NT2/D1 (cell line): ENCODE measurements at regions not wholly inside any gene's neighbourhood (a gene's known extent, or its start where the extent isn't known, plus 50 kb on each side); places are given as distances from the start of the nearest gene placed in this dataset.
"Not testable (repeated sequence)": the region's sequence is repeated elsewhere in the genome, so short reads cannot be mapped to it uniquely, and the experiment has no call there.

ENCODE experiments used
- DNase-seq: peaks from one replicate; pipeline ENCODE4 v3.0.0-alpha.2; 2011; ENCODE audit warnings: low read depth, low spot score
- H3K27me3 ChIP-seq: 2 replicates; pipeline ENCODE4 v1.6.0; 2011; ENCODE audit warnings: mild to moderate bottlenecking; ENCODE audit not compliant: insufficient read length, insufficient read depth
- H3K36me3 ChIP-seq: 2 replicates; pipeline ENCODE4 v1.6.1; 2011; ENCODE audit warnings: mild to moderate bottlenecking, low read length, mixed read lengths; ENCODE audit not compliant: insufficient read depth, insufficient read length
- H3K4me1 ChIP-seq: 2 replicates; pipeline ENCODE4 v1.5.1; 2011; ENCODE audit not compliant: insufficient read depth, insufficient read length
- H3K4me3 ChIP-seq: 2 replicates; pipeline ENCODE4 v1.5.1; 2011; ENCODE audit warnings: low read depth; ENCODE audit not compliant: insufficient read length
- H3K9ac ChIP-seq: 2 replicates; pipeline ENCODE4 v1.6.0; 2011; ENCODE audit warnings: low read depth; ENCODE audit not compliant: insufficient read length
- H3K9me3 ChIP-seq: 2 replicates; pipeline ENCODE4 v1.5.1; 2011; ENCODE audit warnings: mild to moderate bottlenecking, low read length; ENCODE audit not compliant: insufficient read depth

DNA sequence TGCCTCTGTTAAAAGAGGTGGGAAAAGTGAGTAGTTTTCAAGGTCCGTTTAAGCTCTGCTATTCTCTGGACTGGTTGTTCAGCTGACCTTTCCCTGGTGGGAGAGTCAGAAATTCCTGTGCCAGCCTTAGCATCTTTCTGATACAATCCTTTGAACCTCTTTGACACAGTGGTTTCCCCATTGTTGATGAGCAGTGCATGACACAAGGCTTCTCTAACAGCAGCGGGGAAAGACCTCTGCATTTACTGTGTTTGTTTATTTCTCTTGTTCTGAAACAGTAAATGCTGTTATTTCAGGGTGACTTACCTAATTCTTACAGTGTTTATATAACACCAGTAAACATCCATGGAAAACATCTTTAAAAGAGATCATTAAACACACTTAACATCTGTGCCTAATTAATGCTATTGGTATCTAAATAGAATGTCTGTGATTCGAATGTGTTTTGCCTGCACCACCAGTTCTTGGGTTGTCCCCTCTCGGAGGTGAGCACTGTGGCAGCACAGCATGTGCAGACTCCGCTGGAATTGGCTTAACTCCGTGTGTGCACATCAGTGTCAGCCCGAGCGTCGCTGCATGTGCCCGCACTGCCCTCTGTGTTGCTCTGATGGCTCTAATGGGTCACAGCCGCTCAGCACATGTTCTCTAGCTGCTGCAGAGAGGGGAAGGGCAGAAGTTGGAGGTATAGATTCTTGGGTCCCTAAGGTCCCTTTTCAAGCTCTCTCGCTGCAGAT, 104.3 kb downstream of the TBC1D26 start:
- H3K27me3 ChIP-seq, H3K36me3 ChIP-seq, H3K4me3 ChIP-seq, H3K4me1 ChIP-seq, H3K9ac ChIP-seq, H3K9me3 ChIP-seq, DNase-seq: not testable (repeated sequence)

DNA sequence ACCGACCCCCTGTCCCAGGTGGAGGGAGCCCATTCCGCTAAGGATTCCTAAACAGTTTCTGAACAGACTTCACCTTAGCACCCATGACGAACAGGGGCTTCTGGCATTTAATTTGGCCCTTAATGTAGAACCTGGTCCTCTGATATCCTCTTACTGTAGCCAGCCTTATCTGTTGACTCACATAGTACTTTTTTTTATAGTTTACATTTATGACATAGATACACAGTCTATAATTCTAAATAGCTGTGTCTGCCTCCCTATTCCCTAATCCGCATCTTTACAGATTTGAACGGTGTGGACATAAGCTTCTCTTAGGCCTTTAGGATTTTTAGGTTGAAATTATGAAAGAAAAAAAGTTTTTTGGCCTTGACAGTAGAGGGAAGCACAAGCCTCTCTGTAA, 104.9 kb downstream of the TBC1D26 start:
- H3K4me3 ChIP-seq, DNase-seq, H3K4me1 ChIP-seq, H3K9ac ChIP-seq, H3K36me3 ChIP-seq, H3K9me3 ChIP-seq, H3K27me3 ChIP-seq: not testable (repeated sequence)

DNA sequence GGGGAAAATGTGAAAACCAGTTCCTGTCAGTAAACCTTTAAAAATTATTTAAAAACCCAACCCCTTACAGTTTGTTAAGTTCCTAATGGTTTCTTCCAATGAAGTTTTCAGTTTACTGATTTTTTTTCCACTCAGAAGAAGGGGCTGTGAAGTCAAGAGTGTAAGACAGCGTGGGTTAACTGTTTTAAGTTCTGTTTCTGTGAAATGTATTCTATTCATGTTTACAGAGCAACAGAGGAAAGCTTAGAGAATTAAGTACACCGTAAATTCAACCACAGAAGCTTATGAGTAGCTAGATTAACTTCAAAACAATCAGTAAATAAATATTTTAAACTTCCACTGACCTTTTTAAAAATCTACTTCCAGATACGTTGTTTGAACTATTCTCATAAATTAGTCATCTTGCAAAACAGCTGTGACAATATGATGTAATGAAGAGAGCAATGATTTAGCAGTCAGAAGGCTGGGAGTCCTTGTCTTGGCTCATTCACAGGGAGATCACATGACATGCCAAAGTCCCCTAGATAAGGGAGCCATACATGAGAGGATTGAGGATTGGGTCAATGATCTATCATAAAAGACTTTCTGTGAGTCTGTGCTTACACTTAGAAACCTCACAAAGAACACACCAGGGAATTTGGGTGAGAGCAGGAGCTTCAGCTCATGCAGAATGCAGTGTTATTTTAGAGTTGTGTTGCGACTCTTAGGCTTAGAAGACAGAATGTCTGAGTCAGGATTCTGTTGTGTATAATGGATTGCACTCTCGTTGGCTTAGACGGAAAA, 97.3 kb upstream of the ADORA2B start:
- not testable (repeated sequence) for H3K4me3 ChIP-seq, DNase-seq, H3K36me3 ChIP-seq, H3K9ac ChIP-seq, H3K4me1 ChIP-seq, H3K27me3 ChIP-seq, H3K9me3 ChIP-seq

DNA sequence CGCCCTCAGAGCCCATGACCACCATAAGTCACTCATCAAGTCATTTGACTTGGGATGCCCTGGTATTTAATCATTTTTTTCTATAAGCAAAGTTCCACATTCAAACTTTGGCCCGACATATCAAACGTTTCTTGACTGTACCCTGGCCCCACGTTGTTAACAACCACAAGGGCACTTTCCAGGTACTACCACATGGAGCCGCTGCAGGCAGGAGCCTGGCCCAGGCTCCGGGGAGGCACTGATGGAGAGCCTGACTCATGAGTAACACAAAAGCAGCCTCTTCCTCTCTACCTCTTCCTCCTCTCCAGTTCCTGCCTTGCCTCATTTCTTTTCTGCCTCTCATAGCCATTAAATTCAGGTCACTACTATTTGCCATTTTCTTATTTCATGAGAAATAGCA, 95.9 kb upstream of the ADORA2B start:
- DNase-seq, H3K36me3 ChIP-seq, H3K4me1 ChIP-seq, H3K9me3 ChIP-seq, H3K9ac ChIP-seq, H3K27me3 ChIP-seq, H3K4me3 ChIP-seq: not testable (repeated sequence)

DNA sequence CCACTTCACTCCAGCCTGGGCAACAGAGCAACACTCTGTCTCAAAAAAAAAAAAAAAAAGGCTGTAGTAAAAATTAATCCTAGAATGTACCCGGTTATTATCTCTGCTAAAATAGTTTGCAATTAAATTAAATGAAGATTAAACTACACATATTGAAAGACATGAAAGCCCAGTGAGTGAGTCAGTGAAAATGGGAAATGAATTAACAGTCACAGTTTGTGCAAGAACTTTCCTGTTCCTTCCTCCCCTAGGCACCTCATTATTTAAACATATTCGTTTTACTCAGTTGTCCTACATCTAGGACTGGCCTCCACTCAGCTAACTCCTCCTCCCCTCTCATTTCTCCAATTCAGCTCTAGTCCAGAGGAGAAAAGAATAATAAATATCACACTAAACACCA, 94.9 kb upstream of the ADORA2B start:
- DNase-seq, H3K9me3 ChIP-seq, H3K36me3 ChIP-seq, H3K4me3 ChIP-seq, H3K9ac ChIP-seq, H3K27me3 ChIP-seq, H3K4me1 ChIP-seq: not testable (repeated sequence)

DNA sequence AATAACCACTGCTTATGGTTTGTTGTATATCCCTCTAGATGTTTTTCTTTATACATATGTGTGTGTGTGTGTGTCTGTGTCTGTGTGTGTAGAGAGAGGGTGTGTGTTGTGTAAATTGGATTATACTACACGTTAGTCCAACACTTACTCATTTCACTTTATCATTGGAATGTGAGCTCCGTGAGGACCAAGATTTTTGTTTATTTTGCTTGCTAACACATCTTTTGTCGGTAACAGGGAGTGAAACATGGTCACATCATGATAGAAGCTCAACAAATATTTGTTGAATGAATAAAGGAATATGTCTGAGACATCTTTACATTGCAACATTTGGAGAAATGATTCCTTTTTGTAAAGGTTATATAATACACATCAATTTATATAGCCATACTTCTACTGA, 94.2 kb upstream of the ADORA2B start:
- DNase-seq, H3K36me3 ChIP-seq, H3K4me3 ChIP-seq, H3K9ac ChIP-seq, H3K9me3 ChIP-seq, H3K27me3 ChIP-seq, H3K4me1 ChIP-seq: not testable (repeated sequence)

DNA sequence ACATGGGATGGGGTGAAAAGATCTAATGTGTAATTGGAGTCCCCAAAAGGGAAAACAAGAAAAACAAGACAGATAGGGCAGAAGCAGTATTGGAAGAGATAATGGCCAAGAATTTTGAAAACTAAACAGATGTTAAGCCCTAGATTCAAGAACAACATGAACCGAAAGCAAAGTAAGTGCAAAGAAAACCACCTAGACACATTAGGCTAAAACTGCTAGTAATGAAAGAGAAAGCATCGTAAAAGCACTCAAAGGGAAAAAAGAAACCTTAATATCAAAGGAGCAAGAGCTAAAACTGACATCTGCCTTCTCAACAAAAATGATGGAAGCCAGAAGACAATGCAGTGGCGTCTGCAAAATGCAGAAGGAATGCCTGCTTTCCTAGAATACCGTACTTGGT, 92.1 kb upstream of the ADORA2B start:
- H3K4me1 ChIP-seq, H3K9ac ChIP-seq, H3K4me3 ChIP-seq, H3K9me3 ChIP-seq, H3K36me3 ChIP-seq, DNase-seq, H3K27me3 ChIP-seq: not testable (repeated sequence)

DNA sequence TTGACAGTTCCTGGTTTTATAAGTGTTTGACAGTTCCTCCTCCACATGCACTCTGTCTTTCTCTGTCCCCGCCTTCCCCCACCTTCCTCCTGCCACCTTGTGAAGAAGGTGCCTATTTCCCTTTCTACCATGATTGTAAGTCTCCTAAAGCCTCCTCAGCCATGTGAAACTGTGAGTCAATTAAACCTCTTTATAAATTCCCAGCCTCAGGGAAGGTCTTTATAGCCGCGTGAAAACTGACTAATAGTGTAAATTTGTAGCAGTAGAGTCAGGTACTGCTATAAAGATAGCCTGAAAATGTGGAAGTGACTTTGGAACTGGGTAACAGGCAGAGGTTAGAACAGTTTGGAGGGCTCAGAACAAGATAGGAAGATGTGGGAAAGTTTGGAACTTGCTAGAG, 88.7 kb upstream of the ADORA2B start:
- DNase-seq, H3K9me3 ChIP-seq, H3K4me1 ChIP-seq, H3K4me3 ChIP-seq, H3K27me3 ChIP-seq, H3K36me3 ChIP-seq, H3K9ac ChIP-seq: not testable (repeated sequence)

DNA sequence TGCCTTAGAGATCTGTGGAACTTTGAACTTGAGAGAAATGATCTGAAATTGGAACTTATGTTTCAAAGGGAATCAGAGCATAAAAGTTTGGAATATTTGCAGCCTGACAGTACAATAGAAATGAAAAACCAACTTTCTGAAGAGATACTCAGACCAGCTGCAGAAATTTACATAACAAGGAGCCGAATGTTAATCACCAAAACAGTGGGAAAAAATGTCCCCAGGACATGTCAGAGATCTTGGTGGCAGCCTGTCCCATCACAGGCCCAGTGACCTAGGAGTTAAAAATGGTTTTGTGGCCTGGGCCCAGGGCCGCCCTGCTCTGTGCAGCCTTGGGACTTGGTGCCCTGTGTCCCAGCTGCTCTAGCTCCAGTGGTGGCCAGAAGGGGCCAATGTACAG, 88.2 kb upstream of the ADORA2B start:
- not testable (repeated sequence) for DNase-seq, H3K4me1 ChIP-seq, H3K36me3 ChIP-seq, H3K4me3 ChIP-seq, H3K27me3 ChIP-seq, H3K9me3 ChIP-seq, H3K9ac ChIP-seq

DNA sequence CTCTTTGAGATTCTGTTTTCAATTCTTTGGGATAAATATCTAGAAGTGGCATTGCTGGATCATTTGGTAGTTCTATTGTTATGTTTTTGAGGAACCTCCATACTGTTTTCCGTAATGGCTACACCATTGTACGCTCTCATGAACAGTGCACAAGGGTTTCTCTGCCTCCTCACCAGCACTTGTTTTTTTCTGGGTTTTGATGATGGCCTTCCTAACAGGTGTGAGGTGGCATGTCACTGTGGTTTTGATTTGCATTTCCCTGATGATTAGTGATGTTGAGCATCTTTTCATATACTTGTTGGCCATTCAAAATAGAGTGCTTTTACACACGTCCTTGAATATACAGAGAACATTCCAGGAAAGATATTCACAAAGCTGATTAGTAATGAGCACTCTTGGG, 86.8 kb upstream of the ADORA2B start:
- DNase-seq, H3K27me3 ChIP-seq, H3K9me3 ChIP-seq, H3K9ac ChIP-seq, H3K4me1 ChIP-seq, H3K4me3 ChIP-seq, H3K36me3 ChIP-seq: not testable (repeated sequence)

DNA sequence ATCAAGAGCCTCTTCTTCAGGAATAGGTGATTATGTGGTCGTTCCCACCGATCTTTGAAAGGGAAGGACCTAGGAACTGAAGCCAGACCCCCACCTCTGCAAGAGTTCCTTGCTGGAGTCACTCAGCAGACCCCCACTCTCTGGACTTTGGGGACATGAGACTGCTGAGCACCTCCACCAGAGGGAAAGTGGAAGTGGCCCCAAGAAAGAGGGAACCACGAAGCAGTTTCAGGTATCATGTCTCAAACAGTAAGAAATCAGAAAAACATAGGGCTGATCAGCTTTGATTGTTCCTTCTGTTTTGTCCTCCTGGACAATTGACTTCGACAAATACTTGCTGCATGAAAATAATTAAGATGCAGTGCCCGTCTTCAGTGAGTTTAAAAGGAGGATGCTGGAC, 84.2 kb upstream of the ADORA2B start:
- H3K4me3 ChIP-seq, H3K4me1 ChIP-seq, H3K36me3 ChIP-seq, H3K9me3 ChIP-seq, H3K27me3 ChIP-seq, H3K9ac ChIP-seq, DNase-seq: not testable (repeated sequence)

DNA sequence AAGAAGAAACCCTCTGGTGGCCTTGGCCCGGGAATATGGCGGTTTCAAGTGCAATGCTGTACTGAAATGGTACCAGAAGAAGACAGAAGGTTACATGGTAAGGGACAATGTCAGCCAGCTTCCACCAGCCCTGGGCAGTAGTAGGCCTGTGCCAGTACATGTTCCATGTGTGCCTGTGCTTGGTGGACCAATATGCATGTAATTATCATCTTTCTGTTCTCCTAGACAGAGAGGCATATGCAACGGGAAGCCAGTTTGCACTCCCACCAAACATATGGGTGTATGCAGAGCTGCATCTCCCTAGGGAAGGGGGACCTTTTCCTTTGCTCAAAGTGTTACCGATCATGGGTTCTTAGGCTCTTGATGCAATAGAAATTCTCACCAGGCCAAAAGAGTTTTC, 80.9 kb upstream of the ADORA2B start:
- not testable (repeated sequence) for H3K27me3 ChIP-seq, H3K4me1 ChIP-seq, H3K36me3 ChIP-seq, H3K9me3 ChIP-seq, H3K4me3 ChIP-seq, DNase-seq, H3K9ac ChIP-seq
